D341Med (cell line): ENCODE measurements at regions not wholly inside any gene's neighbourhood (a gene's known extent, or its start where the extent isn't known, plus 50 kb on each side); places are given as distances from the start of the nearest gene placed in this dataset.
"Not testable (repeated sequence)": the region's sequence is repeated elsewhere in the genome, so short reads cannot be mapped to it uniquely, and the experiment has no call there.

Experiments used
- DNase-seq: peaks from one replicate; pipeline ENCODE4 v3.0.0; 2012; ENCODE audit warnings: low spot score

DNA sequence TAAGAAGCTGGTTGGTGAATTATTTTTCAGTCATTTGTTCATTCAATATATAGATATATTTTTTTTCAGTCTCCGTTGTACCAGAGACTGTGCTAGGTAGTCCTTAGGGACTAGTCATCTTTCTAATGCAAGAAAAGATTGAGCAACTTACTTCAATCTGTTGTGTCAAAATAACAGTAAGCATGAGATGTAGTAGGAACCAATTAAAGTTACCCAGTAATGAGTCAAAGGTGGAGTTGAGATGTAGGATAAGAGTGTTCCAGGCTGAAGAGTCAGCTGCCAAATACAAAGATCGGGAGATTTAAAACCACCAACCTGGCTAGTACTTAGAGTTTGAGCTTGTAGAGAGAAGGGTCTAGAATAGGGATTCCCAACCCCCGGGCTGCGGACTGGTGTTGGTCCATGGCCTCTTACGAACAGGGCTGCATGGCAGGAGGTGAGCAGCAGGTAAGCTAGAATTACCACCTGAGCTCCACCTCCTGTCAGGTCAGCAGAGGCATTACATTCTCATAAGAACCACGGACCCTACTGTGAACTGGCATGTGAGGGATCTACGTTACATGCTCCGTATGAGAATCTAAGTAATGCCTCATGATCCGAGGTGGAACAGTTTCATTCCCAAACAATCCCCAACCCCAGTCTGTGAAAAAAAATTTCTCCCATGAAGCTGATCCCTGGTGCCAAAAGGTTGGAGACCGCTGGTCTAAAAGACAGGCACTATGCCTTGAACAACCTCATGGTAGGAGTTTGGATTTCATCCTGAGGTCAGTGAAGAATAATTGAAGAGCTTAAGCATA lies 1241.5 kb upstream of the WWC1 start:
- no peak for DNase-seq

DNA sequence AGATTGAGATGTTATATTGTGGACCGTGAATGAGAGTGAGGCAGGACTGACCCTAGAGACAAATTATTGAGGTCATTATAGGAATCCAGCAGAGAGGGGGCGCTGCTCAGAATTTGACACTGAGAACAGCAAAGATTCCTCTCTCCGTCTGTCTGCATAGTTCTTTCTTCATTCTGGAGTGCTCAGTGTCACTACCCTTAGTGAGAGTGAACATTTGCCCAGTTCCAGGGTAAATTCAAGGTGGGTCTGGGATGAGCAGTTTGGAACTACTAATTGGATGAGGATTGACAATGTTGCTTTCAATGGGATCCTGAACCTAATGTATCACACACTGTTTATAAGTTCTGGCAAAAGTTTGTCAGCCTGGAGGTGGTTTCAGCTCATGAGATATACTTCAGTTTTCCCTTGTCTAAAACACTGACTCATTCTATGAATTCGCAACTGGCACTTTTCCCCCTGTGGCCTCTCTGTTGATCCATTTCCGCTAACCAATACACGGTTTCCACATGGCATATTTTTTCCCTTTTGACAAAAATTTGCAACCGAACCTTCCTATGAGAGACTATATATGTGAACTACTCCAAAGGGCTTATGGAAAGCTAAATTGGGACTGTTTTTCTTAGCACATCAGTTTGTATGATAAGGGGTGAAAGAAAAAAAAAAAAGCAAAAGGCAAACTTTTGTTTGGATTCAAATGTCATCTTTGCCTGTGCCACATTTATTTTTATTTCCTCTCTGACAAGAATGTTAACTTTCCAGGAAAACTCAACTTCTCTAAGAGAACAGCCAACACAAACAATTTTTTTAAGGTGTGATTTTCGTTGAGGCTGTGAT lies 1240.7 kb upstream of the WWC1 start:
- no peak for DNase-seq

DNA sequence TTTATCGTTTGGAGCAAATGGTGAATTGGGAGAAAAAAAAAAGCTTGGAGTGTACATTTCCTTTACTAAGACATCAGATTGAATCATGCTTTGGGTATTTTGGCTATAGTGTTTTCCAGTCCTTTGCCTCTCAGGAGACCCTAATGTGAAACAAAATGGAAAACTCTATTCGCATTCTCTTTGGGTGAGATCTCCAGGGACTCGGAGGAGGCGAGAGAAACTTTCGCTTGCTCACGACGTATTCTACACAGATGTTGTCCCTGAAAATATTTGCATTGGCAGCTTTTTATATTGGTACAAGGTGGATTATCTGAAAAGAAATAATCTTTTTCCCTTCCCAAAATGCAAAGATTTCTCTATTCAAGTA lies 1240.1 kb upstream of the WWC1 start:
- no peak for DNase-seq

DNA sequence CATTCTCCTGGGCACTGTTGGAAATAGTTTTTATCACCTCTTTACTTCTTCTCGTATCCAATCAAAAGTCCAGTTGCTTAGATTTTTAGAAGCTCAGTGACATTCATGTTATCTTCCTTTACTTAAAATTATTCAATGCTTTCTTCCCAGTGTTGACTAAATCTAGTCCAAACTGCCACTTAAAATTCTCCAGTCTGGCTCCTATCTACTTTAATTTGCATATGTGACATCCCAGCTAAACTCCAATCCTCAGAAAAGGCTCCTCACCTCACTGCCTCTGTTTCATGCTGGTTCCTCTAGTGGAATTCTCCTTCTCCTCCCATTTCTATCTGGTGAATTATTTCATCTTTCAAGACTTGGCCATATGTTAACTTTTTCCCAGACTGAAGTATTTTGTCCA lies 1238.7 kb upstream of the WWC1 start:
- no peak for DNase-seq

DNA sequence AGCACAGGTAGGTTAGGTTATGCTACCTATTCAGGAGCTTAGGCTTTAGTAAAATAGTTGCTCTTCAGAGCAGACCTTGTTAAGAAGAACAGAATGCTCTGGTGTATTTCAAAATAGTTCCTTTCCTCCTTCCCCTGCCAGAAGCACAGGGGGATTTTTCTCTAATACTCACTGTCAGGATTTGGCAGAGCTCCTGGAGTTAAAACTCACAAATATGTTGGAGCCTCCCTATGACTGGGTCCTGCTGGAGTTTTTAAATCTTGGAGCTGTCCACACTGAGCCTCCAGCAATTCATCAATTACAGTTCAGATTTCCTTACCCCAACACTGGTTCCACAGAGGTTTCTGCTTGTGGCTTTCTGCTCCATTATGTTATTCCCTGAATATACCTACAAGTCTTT lies 1233.8 kb upstream of the WWC1 start:
- DNase-seq = no peak

DNA sequence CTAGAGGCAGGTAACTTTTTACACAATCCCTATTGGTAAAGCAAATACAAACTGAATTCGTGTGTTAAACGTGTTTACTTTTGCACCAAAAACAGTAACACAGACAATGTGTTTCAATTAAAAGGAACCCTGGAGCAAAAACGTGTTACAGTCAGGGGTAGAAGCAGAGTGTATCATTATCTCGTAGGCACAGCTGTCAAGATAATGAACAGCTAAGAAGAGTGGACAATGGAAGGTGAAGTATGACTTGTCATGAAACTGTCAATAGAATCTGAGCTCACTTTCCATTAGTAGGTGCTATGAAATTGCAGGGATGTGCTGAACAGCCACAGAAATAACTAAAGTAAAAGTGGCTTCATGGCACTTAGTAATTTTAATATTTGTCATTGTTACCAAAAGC lies 1229.8 kb upstream of the WWC1 start:
- DNase-seq = no peak

DNA sequence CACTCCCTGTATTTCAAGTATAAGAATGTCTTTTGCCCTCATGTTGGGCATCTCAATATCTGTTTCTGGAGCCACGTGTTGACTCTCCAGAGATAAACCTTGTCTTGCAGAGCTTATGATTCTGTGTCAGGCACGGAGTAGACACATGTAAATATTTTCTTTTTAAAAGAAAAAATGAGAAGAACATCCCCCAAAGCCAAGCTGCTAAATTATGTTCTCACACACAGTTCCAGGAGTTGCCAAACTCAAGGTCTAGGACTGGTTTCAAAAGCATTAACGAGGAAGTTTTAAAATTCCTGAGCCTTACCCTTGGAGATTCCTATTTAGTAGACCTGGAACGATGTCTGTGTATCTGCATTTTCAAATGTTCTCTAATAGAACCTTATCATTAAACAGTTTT lies 1228.3 kb upstream of the WWC1 start:
- DNase-seq = no peak

DNA sequence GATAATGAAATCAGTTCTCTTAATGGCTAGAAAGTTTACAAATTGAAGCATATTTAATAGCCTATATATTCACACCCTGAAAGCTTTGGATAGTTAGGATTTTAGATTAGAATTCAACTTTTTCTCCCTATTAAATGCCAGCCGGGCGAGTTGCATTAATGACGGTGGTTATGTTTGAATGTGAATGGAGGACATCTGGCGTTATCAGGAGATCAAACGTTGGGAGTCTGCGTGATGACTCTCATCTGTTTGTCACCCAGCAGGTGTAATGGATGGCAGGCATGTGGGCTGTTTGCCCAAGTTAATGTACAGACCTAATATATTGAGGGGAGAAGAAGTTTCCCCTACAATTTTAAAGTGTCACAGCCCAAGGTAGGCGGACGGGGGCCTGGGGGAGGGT lies 1227.7 kb upstream of the WWC1 start:
- peak; percentile 10 for DNase-seq

DNA sequence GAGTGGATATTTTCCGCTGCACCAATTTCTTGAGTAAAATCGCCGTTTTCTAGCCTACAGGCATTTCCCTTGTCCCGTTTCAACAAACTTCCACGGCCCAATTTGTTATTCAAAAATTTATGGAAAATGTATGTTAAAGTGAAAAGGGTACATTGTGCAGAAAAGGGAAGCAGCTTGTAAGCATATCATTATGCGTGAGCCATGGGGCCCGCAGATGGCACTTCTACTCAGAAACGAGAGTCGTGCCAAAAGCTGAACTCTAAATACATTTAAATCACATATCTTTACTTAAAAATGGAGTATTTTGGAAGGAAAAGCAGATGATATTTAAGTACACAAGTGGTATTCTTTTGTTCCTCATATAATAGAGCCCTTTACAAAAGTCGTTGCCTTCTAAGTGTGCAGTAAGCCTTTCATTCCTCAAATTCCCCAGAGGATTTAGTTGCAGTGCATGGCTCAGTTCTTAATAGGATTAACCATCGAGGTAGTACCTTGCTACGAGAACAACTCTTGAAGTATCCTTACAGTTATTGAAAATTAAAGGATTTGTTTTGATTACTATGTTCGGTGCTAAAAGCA lies 1227.2 kb upstream of the WWC1 start:
- peak; percentile 55 for DNase-seq

DNA sequence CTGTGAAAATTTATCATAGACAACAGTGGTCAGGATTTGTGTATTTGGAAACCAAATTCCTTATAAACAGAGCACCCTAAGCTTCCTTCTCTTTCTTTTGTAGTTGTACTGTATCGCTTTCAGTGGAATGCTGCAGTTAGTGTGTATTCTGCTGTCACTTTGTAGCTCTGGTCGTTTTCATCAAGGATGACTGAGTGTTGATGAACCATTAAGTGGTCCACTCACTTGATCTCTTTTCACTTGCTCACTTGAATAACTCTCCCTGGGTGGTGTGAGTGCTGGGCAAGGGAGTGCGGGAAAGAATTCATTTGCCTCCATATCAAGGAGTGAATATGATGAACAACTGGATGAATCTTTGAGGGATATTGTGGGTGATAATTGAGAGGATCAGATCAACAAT lies 1225.7 kb upstream of the WWC1 start:
- no peak for DNase-seq

DNA sequence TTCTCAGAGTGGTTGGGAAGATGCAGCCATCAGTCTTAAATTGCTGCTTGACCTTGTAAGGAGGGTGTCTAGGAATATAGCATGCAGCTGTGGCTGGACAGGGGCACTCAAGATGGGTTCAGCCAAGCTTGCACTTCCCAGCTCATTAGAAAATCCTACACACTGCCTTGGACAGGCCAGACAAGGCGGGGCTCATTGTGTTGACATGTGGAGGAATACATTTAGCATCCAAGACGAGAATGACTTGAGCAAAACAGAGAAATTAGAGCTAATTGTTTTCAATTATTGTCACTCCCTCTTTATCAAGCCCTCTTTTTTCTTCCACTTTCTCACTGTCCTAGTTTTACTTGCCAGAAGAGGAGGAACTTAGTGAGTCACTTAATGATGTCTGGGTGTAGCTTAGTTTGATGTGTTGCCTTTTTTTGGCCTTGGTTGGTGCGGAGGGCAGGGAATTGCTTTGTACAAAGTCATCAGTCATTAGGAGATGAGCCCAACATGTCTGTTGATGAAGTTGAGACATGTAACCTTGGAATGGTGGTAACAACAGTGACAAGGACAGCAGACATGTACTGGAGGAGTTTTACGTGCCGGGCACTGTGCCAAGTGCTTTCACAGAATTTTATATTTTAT lies 1219.3 kb upstream of the WWC1 start:
- DNase-seq = no peak

DNA sequence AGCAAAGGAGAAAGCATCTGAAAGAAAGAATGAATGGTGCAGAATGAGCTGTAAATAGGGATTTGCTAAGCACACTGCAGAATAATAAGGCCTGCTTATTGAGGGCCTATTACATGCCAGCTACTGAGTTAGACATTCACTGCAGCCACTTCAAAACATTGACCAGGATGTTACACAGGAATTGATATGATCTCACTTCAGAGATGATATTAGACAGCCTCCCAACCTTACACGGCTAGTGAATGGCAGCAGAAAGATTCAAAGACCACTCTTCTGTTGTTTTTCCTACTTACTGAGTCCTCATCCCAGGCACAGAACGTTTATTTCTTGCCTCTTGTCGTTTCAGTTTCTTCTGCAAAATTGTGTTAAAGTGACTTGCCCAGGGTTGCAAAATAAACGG lies 1209.9 kb upstream of the WWC1 start:
- no peak for DNase-seq

DNA sequence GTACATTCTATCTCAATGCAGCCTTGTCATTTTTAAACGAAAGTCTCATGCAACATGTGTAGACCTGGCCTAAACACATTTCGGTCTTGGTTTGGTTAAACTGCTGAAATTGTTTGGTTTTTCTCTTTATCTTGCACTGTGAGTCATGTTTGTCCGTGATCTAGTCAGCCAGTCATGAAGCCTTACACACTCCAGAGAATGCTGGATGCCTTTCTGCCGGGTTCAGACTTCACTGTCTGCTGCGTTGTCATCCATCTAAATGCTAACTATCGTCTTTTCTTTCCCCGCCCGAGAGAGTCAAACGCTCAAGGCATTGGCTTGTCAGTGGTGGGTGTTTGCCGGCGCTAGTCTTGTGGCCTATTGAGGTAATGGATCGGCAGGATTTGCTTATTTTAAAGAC lies 1194.6 kb upstream of the WWC1 start:
- DNase-seq = no peak

DNA sequence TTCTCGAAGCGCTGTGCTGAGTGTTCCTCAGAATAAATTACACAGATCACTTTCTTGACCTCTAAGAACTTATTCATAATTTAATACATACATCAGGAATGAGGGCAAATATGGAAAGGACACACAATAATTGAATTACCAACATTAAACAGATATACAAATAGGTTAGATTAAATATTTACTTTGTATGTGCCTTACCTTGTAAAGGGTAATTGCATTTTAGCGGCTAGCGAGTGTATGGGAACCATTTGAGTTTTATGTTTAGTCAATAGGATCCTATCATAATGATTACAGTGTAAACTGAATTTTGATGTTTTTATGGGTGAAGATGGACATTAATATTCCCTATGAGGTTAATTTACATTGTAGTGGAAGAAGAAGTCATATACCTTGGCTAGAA lies 1187.1 kb upstream of the WWC1 start:
- DNase-seq = no peak

DNA sequence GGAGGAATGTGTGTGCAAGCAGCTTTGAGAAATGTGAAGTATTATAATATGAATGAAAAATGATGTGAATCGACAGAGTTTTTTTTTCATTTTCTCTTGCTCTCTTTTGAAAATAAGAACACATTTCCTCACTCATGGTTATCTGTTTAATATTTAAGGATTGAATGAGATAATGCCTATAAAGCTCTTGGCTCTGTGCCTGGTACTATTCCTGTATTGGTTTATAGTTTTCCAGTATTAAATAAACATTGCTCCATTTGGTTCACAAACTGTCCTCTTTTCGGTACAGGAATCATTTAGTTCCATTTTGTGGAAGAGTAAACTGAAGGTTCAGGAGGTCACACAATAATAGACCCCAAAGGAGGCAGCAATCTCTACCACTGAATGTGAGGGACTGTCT lies 1185.5 kb upstream of the WWC1 start:
- no peak for DNase-seq

DNA sequence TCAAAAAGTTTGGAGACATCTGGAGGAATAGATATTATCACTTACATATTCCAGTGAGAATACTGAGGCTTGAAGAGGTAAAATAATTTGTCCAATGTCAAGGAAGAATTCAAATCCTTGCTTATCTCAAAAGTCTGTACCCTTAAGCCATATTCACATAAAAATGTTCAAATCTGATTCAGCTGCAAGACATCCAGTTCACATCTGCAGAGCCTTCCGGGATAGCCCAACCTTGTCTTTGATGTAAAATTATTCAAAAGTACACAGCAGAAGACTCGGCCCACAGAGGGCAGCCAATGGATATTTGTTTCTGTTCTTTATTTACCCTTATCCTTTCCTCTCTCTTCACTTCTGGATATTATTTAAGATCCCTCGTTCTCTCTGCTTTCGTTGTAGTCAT lies 1183.8 kb upstream of the WWC1 start:
- DNase-seq = no peak

DNA sequence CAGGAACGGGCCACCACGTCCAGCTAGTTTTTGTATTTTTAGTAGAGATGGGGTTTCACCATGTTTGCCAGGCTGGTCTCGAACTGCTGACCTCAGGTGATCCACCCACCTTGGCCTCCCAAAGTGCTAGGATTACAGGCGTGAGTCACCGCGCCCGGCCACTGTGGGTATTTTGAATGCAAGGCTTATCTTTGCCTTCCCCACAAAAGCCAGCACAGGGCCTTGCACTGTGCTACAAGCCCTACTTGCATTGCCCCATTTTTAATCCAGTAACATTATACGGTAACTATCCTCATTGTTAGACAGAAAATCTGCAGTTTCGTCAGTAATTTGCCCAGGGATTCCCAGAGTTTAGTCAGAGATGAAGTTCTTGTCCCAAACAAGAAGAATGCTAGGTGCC lies 1183.2 kb upstream of the WWC1 start:
- DNase-seq = not testable (repeated sequence)

DNA sequence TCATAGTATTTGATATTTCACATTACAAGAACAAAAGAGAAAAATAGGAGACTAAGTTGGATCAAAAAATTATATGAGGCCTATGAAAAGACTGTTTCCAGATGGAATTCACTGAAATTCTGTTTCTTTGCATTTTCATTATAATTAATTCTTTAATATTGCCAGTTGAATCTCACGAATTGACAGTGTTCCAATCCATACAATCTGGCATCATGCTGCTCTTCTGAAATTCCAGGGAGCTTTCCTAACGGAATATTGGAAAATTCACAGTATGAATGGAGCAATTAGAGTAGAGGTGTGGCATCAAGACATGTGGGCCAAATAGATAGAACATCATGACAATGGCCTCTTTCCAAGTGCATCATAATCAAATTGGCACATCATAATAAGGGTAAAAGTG lies 1178.9 kb upstream of the WWC1 start:
- no peak for DNase-seq

DNA sequence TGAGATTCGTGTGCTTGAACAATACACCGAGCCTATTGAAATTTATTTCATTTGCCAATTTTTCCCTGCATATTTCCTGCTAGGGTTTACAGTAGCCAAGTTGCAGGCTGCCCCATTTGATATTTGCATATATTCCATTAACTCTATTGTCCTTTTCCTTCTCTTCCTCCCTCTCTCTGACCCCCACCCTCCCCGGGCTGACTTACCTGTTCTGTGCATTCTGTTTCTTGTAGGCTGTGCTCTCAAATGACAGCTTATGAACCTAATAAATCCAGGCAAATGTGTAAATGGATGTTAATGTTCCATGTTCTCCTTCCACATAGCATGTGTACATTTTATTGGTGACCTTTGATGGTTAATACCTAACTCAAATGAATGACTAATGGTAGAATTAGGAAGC lies 1169.2 kb upstream of the WWC1 start:
- DNase-seq = no peak

DNA sequence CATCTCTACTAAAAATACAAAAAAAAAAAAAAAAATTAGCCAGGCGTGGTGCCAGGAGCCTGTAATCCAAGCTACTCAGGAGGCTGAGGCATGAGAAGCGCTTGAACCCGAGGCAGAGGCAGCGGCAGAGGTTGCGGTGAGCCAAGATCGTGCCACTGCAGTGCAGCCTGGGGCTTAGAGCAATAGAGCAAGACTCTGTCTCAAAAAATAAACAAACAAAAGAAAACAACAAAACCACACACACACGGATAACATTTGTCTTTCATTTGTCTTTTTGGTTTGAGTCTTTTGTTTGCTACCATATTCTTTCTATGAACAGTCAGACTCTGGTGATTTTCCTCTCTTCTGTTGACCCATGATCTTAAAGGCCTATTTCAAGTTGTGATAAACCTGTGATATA lies 1168.3 kb upstream of the WWC1 start:
- no peak for DNase-seq

DNA sequence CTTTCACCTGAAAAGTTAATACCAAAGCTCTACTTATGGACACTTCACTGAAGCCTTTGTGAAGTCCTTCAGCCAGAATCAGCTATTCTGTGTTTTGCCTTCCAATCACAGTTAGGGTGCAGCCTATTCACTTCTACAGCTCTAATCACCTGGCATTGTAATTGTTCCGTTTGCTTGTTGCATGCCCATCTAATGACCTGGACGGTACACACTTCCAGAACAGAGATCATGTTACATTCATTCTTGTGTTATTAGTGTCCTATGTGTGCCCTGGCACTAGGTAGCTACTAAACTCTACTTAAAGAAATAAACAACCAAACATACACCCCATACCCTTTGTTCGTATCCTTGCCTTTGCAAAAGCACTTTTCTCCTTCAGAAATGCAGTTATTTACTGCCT lies 1162.9 kb upstream of the WWC1 start:
- no peak for DNase-seq

DNA sequence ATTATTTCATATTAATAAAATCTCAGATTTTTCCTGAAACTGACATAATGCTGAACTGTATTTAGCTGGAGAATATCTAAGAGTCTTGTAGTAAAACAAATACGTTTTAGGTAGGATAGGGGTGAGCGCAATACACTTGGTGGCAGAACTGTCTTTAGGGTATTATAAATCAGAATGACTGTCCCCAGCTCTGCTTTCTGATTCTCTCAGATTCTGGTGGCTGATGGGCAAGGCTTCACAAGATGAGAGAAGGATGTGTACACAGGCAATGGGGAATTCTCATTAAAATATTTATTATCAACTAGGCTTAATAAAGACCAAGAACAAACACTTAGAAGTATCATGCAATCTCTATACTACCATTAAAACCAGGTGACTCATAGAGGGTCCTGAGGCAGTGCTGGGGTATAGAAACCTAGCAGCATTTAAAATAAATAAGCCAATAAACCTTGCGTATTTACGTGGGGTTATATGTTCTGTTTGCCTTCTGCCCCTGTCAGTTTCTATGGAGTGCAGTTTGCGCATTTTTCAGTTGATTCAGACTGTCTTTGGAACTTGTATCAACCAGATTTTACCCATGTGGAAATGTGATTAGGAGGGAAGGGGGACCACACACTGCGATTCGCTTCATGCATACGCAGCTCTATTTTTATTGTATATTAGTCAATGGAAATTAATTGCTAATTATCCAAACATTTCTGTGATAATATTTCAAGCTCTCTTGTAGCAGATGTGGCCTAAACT lies 1150.7 kb upstream of the WWC1 start:
- DNase-seq = no peak
